Gastrocnemius medialis (tissue), 4 donors: ENCODE measurements at regions not wholly inside any gene's neighbourhood (a gene's known extent, or its start where the extent isn't known, plus 50 kb on each side); places are given as distances from the start of the nearest gene placed in this dataset.

Source experiments
- CTCF ChIP-seq, 5 experiments: fragments of 450-650 bp in 3 of 5; fragments of 200-600 bp in 2 of 5; sonication (generic) in 2 of 5; IDR thresholded peaks in 4 of 5; conservative IDR thresholded peaks in 1 of 5; 1 replicate in 4 of 5; 2 replicates in 1 of 5; pipeline ENCODE4 v1.5.1; 2016 to 2019; ENCODE audit warnings: antibody characterized with exemption in 5 of 5, mild to moderate bottlenecking in 3 of 5, moderate library complexity in 3 of 5
- POLR2A ChIP-seq, 2 donors: fragments of 450-650 bp; IDR thresholded peaks; one replicate each; pipeline ENCODE4 v1.6.1; 2017; ENCODE audit warnings: antibody characterized with exemption in 2 of 2, mild to moderate bottlenecking in 2 of 2, moderate library complexity in 2 of 2

GRCh38 chr5:143471041-143471509 is 67.6 kb upstream of the NR3C1 start:
- no peak for TF ChIP-seq CTCF (IDR thresholded peaks at IDR 0.05 in 4 of 5, conservative IDR thresholded peaks at IDR 0.05 in 1 of 5)
- TF ChIP-seq POLR2A (IDR thresholded peaks at IDR 0.05), result no peak
